H1 (cell line): ENCODE measurements at regions not wholly inside any gene's neighbourhood (a gene's known extent, or its start where the extent isn't known, plus 50 kb on each side); places are given as distances from the start of the nearest gene placed in this dataset.

ENCODE experiments used
- CHD2 ChIP-seq: IDR thresholded peaks from 2 replicates; pipeline ENCODE4 v1.6.1; 2012; ENCODE audit warnings: low read length, improper control_type of control experiment
- FOSL1 ChIP-seq: IDR thresholded peaks from 2 replicates; pipeline ENCODE4 v1.6.1; 2011; ENCODE audit warnings: mild to moderate bottlenecking, low read depth, low read length, moderate library complexity; ENCODE audit not compliant: insufficient read depth
- GTF2F1 ChIP-seq: IDR thresholded peaks from 2 replicates; pipeline ENCODE4 v1.6.1; 2012; ENCODE audit warnings: low read depth, low read length, improper control_type of control experiment, borderline replicate concordance
- JUN ChIP-seq: IDR thresholded peaks from 2 replicates; pipeline ENCODE4 v1.6.1; 2011; ENCODE audit warnings: low read depth, mild to moderate bottlenecking, improper control_type of control experiment, low read length
- KDM1A ChIP-seq: fragments of 200-600, 300-600 bp; sonication (generic); IDR thresholded peaks from 2 replicates; pipeline ENCODE4 v1.7.1; 2016; ENCODE audit warnings: mild to moderate bottlenecking, low read length, borderline replicate concordance
- KDM5A ChIP-seq: fragments of 200-600 bp; IDR thresholded peaks from 2 replicates; pipeline ENCODE4 v1.7.1; 2012; ENCODE audit warnings: mild to moderate bottlenecking, low read length, inconsistent platforms, mixed read lengths
- MAX ChIP-seq: IDR thresholded peaks from 2 replicates; pipeline ENCODE4 v1.6.1; 2012; ENCODE audit warnings: inconsistent platforms
- SIN3A ChIP-seq, 2 experiments: IDR thresholded peaks in 1 of 2; conservative IDR thresholded peaks in 1 of 2; 2 replicates each; pipeline ENCODE4 v1.6.1; 2011 to 2012; ENCODE audit warnings: low read length in 2 of 2, improper control_type of control experiment in 1 of 2, low read depth in 1 of 2, mild to moderate bottlenecking in 1 of 2
- SP2 ChIP-seq: IDR thresholded peaks from 2 replicates; pipeline ENCODE4 v1.6.1; 2012; ENCODE audit warnings: mild to moderate bottlenecking, low read length, inconsistent platforms
- SP4 ChIP-seq: IDR thresholded peaks from 2 replicates; pipeline ENCODE4 v1.6.1; 2012; ENCODE audit warnings: low read length, inconsistent platforms

GRCh38 chr21:27423906-27424595 lies 457.2 kb upstream of the ADAMTS5 start (continued):
- no peak for TF ChIP-seq CHD2
- TF ChIP-seq MAX, result no peak
- TF ChIP-seq GTF2F1, result no peak
- no peak for TF ChIP-seq SP4
- no peak for TF ChIP-seq KDM5A
- TF ChIP-seq SIN3A (conservative IDR thresholded peaks at IDR 0.05 in 1 of 2, IDR thresholded peaks at IDR 0.05 in 1 of 2; ENCODE audit: low read depth in 1 of 2, low read length in 2 of 2), result no peak
- TF ChIP-seq JUN, result no peak
- TF ChIP-seq KDM1A, result no peak
- TF ChIP-seq FOSL1, result no peak
- no peak for TF ChIP-seq SP2
